ENCODE measurements at regions not wholly inside any gene's neighbourhood (a gene's known extent, or its start where the extent isn't known, plus 50 kb on each side); places are given as distances from the start of the nearest gene placed in this dataset.

- in situ Hi-C loops (cut with MboI; ENCODE audit: low sequenced_read_pairs) = loop anchor here (25.0 kb wide), 2 partner anchors 173 to 348 kb away; no protein-coding TSS in a partner anchor
Measured at GRCh38 chr13:30110301-30111070, 196.9 kb downstream of the KATNAL1 start.

DNA sequence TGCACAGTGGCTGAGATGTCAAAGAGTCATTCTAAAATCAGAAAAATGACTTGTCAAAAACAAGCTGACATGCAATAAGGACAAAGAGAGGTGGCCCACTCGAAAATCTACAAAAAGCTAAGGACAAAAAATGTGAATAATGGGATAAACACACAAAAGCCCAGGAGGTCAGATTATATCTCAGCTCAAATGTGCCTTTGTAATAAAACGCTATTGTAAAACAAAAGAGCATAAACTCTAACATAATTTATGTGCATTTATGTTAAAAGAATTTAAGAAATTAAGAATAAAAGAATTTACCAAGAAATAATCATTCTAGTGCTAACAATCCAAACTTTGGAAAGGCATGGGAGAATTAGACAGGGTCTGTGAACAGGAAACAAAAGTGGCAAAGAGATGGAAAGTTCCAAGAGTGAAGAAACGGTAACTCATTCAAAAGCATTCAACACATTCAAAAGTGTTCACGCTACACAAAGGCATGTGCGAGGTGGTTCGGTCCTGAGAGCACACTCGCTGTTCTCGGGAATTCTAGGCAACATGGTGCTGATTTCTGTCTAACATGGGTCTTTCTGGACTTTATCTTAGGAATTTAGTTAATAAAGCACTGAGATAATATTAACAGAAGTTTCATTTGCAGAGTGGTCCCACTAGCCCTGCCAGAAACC, 197.7 kb downstream of the KATNAL1 start:
- in situ Hi-C loops (cut with MboI; ENCODE audit: low sequenced_read_pairs) = loop anchor here (25.0 kb wide), 2 partner anchors 172 to 347 kb away; no protein-coding TSS in a partner anchor

DNA sequence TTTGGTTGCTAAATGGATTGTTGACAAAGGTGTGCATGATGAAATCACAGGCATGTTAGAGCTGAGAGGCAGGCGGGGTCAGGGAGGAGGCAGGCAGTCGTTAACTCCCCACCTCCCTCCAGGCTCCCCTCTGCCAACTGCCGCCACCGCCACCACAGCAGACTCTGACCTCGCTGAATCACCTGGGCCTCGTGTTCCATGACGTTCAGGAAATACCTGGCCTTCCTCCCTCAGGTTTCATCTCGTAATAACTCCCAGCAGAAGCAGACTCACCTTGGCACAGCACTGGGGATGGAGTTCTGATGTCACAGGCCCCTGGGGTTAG, 198.5 kb downstream of the KATNAL1 start:
- in situ Hi-C loops (cut with MboI; ENCODE audit: low sequenced_read_pairs) = loop anchor here (25.0 kb wide), 2 partner anchors 172 to 347 kb away; no protein-coding TSS in a partner anchor

- in situ Hi-C loops (cut with MboI; ENCODE audit: low sequenced_read_pairs) = loop anchor here (25.0 kb wide), 2 partner anchors 171 to 346 kb away; no protein-coding TSS in a partner anchor
Measured at GRCh38 chr13:30108216-30108912, 199.0 kb downstream of the KATNAL1 start.

DNA sequence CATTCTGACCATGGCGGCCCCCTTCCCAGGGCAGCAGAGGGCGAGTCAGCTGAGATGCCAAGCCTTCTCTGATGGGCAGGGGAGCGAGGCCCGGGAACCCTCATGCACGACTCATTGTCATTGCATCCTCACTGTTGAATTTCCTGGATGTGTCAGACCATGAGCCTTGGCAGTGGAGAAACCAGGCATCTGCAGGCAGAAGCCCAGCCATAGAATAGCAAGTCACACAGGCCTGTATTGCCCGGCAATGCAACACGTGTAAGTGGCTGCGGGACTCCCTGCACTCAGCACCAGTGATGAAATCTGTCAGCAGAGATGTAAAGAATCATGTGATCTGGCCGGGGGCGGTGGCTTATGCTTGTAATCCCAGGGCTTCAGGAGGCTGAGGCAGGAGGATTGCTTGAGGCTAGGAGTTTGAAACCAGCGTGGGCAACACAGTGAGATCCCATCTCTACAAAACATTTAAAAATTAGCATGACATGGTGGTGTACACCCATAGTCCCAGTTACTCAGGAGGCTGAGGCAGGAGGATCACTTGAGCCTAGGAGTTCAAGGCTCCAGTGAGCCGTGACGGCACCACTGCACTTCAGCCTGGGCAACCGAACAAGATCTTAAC, 199.7 kb downstream of the KATNAL1 start:
- in situ Hi-C loops (cut with MboI; ENCODE audit: low sequenced_read_pairs) = loop anchor here (25.0 kb wide), 2 partner anchors 170 to 345 kb away; no protein-coding TSS in a partner anchor

GRCh38 chr13:30107121-30107520, 200.2 kb downstream of the KATNAL1 start:
- in situ Hi-C loops (cut with MboI; ENCODE audit: low sequenced_read_pairs) = loop anchor here (25.0 kb wide), 2 partner anchors 170 to 345 kb away; no protein-coding TSS in a partner anchor

DNA sequence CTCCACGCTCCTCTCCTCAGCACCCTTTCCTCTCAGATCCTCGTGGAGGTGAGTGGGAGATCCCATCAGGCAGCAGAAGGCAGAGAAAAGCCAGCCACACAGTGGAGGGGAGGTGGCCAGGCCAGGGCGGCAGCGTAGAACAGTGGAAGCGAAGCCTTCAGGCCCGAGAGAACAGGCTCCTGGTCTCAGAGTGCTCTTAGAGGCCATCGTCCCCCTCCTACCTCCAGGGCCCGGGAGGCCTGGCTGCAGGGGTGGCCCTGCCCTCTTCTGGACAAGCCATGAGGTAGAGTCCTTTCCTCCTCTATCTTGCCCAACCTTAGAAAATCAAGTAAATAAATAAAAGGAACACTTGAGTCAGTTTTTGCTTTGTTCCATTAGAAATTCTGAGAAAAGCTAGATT, 202.0 kb downstream of the KATNAL1 start:
- in situ Hi-C loops (cut with MboI; ENCODE audit: low sequenced_read_pairs) = loop anchor here (25.0 kb wide), 2 partner anchors 168 to 343 kb away; no protein-coding TSS in a partner anchor

GRCh38 chr13:30103161-30103840, 204.1 kb downstream of the KATNAL1 start:
- in situ Hi-C loops (cut with MboI; ENCODE audit: low sequenced_read_pairs) = loop anchor here (25.0 kb wide), 2 partner anchors 166 to 341 kb away; no protein-coding TSS in a partner anchor

DNA sequence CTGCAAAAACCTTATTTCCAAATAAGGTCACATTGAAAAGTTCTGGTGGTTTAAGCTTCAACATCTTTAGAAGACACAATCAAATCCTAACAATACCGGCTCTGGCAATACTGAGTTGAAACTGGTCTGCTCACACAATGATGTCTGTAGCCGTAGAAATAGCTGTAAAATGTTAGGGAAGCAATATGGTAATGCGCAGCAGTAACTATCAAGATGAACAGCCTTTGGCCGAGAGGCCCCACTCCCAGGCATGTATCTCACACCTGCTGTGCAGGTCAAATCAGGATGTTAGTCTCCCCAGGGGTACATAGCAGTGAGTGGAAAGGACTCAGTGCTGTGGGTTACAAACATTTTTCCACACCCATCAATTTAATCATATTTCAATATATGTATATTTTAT, 207.1 kb downstream of the KATNAL1 start:
- in situ Hi-C loops (cut with MboI; ENCODE audit: low sequenced_read_pairs) = loop anchor here (25.0 kb wide), 2 partner anchors 163 to 338 kb away; no protein-coding TSS in a partner anchor

GRCh38 chr13:30097701-30098100, 209.7 kb downstream of the KATNAL1 start:
- in situ Hi-C loops (cut with MboI; ENCODE audit: low sequenced_read_pairs) = no loop called here

- in situ Hi-C loops (cut with MboI; ENCODE audit: low sequenced_read_pairs) = no loop called here
Measured at GRCh38 chr13:30097089-30097488, 210.3 kb downstream of the KATNAL1 start.

- in situ Hi-C loops (cut with MboI; ENCODE audit: low sequenced_read_pairs) = no loop called here
Measured at GRCh38 chr13:30094015-30094414, 213.3 kb downstream of the KATNAL1 start.

DNA sequence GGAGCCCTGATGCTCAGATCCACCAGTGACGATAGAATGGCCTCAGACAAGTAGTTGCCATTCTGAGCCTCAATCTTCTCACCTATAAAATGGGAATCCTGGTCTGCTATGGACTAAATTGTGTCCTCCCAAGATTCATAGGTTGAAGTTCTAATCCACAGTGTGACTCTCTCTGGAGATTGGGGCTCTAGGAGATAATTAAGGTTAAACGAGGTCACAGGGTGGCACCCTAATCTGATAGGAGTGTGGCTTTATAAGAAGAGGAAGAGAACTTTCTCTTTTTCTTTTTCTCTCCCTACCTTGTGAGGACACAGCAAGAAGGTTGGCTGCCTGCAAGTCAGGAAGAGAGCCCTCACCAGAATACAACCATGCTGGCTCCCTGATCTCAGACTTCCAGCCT, 214.1 kb downstream of the KATNAL1 start:
- in situ Hi-C loops (cut with MboI; ENCODE audit: low sequenced_read_pairs) = no loop called here

DNA sequence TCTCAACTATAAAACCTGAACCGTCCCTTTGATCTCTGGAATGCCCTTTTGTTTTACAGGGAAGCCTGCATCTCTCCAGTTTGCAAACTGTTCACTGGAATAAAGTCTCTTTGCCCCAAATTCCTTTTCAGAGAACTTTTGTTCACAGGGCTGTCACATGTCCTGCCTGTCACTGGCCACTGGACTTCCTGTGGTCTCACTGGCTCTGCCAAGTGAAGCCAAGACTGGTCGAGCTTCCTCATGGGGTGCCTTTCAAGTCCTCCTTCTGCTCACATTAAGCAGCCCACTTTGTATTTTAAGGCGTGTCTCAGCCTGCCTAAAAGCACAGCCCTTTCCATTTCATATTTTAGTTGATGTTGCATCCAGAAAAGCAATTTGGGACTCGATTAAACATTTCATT, 215.7 kb downstream of the KATNAL1 start:
- in situ Hi-C loops (cut with MboI; ENCODE audit: low sequenced_read_pairs) = no loop called here

DNA sequence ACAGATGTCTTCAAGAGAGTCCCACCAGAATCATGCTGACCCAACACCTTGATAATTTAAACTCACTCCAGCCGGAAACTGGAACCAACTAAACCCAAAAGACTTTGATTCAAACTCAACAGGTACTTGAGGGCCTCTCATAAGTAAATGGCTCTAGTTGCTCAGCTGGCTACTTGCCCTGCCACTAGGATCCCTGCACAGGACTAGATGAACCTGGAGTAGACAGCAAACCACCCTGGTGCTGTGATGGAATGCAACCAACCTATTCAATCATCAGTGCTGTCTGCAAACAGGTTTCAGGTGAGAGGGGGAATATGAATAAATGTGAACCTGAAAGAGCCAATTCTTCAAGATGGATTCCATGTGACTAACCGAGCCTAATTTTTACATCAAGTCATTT, 216.3 kb downstream of the KATNAL1 start:
- in situ Hi-C loops (cut with MboI; ENCODE audit: low sequenced_read_pairs) = no loop called here

DNA sequence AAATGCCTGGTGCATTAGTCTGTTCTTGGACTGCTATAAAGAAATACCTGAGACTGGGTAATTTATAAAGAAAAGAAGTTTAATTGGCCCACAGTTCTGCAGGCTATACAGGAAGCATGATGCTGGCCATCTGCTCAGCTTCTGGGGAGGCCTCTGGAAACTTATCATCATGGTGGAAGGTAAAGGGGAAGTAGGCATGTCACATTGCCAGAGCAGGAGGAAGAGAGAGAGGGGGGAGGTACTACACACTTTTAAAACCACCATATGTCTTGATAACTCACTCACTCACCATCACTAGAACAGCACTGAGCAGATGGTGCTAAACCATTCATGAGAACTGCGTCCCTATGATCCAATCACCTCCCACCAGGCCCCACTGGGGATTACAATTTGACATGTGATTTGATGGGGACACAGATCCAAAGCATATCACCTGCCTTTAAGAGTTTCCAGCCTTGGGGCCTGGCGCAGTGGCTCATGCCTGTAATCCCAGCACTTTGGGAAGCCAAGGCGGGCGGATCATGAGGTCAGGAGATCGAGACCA, 219.0 kb downstream of the KATNAL1 start:
- in situ Hi-C loops (cut with MboI; ENCODE audit: low sequenced_read_pairs) = no loop called here

GRCh38 chr13:30085087-30085486, 222.3 kb downstream of the KATNAL1 start:
- in situ Hi-C loops (cut with MboI; ENCODE audit: low sequenced_read_pairs) = no loop called here

- in situ Hi-C loops (cut with MboI; ENCODE audit: low sequenced_read_pairs) = no loop called here
Measured at GRCh38 chr13:30082391-30082790, 225.0 kb downstream of the KATNAL1 start.

- in situ Hi-C loops (cut with MboI; ENCODE audit: low sequenced_read_pairs) = no loop called here
Measured at GRCh38 chr13:30081331-30081730, 226.0 kb downstream of the KATNAL1 start.

DNA sequence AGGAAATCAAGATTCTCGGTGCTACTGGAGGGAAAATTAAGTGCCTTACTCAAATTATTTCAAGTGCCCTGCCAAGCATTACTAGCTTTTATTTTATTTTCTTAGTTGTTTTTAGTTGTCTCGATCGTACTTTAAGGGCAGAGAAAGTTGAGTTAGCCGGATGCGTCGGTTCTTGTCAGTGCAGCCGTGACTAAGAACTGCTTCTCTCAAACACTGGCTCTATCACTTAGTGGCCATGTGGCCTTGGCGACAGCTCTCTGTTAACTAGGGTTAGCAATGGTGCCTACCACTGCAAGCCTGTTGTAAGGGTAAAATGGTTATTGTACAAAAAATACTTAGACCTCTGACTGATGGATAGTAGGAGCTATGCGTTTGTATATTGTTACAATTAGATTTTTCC, 227.8 kb downstream of the KATNAL1 start:
- in situ Hi-C loops (cut with MboI; ENCODE audit: low sequenced_read_pairs) = no loop called here

All from HL-60/S4 treated with phorbol 12-myristate 13-acetate at 8.2 ng/mL for 4 days and 3 days (cell line).